NCI-H1092 (cell line): ENCODE measurements at regions not wholly inside any gene's neighbourhood (a gene's known extent, or its start where the extent isn't known, plus 50 kb on each side); places are given as distances from the start of the nearest gene placed in this dataset.

Experiments
- DNase-seq: peaks from one replicate; lab custom pipeline; 2025; lab: John Stamatoyannopoulos, UW

GRCh38 chr16:48892893-48893292 is 282.9 kb upstream of the N4BP1 start:
- no peak for DNase-seq

GRCh38 chr16:48887646-48888210 is 277.7 kb upstream of the N4BP1 start:
- DNase-seq: no peak

GRCh38 chr16:48885471-48885870 is 275.5 kb upstream of the N4BP1 start:
- DNase-seq: no peak

GRCh38 chr16:48881272-48881671 is 271.3 kb upstream of the N4BP1 start:
- no peak for DNase-seq

DNA sequence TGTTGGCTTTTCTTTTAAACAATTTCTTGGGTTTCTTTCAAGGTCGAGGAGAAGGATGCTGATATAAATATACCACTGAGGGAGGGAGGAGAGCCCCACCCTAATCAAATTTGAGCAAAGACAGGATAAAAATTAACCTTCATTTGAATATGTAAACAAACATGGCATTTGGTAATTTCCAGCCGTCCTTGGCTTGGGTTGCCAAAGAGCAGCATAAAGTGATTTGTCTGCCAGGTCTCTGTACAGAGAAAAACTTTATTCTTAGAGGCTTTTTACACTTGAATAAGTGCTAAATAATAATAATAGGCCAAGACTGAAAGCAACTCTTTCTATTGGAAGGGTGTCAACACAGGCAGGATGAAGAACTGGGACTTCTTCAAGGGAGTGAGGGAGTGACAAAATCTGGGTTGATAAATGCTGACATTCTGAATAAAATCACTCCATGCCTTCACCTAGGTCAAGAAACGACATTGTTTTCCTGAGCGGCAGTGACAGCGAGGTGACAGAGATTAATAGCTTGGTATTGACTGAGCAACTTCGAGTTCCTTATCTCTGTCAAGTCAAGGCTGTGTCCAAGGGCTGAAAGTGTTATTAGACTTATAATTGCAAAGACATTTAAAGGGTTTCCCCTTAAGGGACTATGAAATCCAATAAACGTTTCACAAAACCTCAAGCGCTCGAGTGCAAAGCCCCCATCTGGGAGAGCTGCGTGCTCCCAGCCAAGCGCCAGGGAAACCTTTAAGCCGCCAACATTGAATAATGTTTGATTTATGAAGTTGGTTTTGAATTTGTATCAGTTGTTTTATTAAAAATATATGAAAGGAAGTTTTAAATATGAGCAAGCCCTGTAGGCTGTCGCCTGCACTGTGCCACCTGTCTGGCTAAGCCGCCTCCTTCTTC is 269.5 kb upstream of the N4BP1 start:
- no peak for DNase-seq

GRCh38 chr16:48877946-48878345 is 268.0 kb upstream of the N4BP1 start:
- no peak for DNase-seq

DNA sequence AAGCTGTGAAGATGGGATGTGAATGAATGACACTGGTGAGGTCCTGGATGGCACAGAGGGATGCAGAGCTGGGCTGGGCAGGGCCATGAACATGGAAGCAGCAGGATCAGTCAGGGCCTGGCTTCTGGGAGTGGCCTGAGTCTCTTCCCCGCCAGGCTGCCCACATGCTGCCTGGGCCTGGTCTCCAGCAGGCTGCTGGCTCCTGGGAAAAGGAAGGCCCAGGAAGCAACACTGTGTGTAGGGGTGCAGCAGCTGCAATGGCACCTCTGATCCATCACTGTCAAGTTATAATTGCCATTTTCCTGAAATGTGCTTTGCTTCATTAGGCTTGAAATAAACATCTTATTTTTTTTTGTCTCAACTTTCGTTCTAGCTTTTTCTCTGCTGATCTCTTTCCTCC is 260.2 kb upstream of the N4BP1 start:
- no peak for DNase-seq

DNA sequence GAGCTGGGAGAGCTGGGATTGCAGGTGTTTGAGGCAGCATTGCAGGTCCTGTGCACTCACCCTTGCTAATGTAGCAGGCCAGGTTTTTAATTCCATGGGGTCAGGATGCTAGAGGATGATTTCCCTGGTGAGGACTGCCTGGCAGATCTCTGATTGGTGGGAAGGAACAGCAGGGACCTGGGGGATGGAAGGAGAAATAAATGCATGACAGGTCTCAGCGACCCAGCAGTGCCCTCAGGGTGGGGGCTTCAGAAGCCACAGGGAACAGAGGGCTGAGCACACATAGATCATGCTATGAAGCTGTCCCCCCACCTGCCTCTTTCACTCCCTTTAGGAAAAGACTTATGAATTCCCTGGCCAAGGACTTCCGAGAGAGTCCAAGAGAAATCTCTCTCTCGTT is 255.5 kb upstream of the N4BP1 start:
- DNase-seq: no peak

DNA sequence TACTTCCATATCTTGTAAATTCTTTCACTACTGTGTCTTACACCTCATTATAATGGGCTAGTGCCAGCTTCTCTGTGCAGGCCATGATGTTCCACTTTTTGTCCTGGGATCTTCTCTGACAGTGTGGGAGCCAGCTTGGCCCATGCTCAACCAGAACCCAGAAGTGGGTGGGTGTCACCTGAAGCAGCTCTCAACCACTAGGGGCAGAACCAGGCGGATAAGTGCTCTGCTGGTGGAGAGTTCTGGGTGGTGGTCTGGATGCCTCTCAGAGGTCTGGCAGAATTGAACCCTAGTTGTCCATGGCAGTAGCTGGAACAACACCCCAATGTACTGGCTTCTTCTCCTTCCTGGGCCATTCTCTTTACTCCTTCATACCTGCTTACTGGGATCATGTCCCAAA is 254.1 kb upstream of the N4BP1 start:
- no peak for DNase-seq

DNA sequence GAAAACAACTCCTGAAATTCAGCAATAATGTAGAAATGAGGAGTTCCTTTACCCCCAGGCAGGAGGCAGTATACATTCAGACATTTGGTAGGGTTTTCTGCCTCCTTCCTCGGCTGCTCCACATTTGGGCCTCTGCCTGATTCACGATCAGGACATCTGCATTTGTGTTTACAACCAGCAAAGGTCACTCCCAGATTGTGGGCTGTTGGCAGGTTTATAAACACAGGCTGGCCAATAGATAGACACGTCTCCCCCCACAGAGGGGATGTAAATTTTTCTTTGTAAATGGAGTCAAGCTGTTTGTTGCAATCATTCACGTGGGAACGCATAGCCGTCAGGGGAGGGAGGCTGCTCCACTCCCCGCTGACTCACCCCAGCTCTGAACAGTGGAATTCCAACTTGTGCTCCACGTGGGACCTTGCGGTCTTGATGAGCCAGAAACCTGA is 252.1 kb upstream of the N4BP1 start:
- no peak for DNase-seq

DNA sequence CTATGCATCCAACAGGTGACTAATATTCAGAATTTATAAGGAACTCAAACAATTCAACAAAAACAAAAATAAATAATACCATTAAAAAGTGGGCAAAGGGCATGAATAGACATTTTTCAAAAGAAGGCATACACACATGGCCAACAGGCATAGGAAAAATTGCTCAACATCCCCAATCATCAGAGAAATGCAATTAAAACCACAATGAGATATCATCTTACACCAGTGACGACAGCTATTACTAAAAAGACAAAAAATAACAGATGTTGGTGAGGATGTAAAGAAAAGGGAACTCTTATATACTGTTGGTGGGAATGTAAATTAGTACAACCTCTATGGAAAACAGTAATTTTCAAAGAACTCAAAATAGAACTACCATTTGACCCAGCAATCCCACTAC is 250.4 kb upstream of the N4BP1 start:
- DNase-seq: no peak

DNA sequence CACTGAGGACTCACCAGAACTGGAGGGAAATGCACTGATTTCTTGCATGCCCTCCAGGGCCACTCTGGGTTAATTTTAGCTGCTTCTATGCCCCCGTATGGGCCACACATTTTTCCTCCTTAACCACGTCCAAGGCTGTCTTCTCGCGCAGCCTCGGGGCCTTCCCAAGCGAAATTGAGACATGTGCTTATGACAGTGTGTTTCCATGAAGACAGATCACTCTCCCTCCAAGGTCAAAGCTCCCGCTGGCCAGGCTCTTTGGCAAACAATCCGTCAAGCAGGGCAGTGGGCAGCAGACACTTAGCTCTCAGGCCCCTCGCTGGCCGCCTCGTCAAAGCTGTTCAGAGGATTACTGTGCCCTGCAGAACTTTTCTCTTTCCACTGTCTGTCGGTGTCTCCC is 243.0 kb upstream of the N4BP1 start:
- no peak for DNase-seq

GRCh38 chr16:48852458-48852857 is 242.5 kb upstream of the N4BP1 start:
- no peak for DNase-seq

- no peak for DNase-seq
Measured at GRCh38 chr16:48850097-48850770, 240.3 kb upstream of the N4BP1 start.

DNA sequence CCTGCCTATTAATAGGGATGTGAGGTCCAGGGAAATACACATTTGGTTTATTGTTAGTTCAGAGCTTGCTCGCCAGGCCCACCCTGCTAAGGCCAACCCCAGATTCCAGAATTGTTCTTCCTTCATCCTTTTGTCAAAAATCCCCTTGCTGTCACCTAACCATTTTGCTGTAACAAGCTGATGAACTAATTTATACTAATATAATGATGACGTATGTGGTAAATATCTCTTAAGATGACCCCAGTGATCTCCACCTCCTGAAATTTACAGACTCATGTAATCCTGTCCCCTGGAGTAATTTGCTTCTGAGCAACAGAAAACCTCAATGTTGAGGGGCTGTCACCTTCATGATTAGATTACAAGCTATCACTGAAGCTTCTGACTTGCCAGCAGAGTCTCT is 236.3 kb upstream of the N4BP1 start:
- DNase-seq: no peak

DNA sequence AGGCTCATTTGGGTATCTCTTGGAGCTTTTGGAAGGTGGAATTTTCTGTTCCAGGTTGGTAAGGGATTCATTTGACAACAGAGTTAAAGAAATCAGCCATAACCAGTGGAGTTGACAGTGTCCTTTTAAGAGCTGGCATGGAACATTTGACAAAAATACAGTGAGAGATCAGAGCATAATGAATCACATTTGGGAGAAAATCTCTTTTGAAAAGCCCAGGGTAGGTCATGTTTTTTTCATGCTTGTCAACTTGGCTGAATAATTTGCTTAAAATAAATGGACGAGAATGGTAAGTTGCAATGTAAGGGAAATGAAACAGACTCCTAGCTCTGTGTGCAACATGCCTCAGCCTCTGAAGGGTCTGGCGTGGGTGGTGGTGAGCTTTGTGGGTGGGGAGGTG is 235.3 kb upstream of the N4BP1 start:
- DNase-seq: no peak

- DNase-seq: no peak
Measured at GRCh38 chr16:48838349-48838748, 228.4 kb upstream of the N4BP1 start.

- DNase-seq: no peak
Measured at GRCh38 chr16:48836636-48837035, 226.7 kb upstream of the N4BP1 start.

GRCh38 chr16:48836067-48836466 is 226.1 kb upstream of the N4BP1 start:
- DNase-seq: no peak

GRCh38 chr16:48834576-48834975 is 224.6 kb upstream of the N4BP1 start:
- DNase-seq: no peak

- no peak for DNase-seq
Measured at GRCh38 chr16:48833461-48833860, 223.5 kb upstream of the N4BP1 start.

DNA sequence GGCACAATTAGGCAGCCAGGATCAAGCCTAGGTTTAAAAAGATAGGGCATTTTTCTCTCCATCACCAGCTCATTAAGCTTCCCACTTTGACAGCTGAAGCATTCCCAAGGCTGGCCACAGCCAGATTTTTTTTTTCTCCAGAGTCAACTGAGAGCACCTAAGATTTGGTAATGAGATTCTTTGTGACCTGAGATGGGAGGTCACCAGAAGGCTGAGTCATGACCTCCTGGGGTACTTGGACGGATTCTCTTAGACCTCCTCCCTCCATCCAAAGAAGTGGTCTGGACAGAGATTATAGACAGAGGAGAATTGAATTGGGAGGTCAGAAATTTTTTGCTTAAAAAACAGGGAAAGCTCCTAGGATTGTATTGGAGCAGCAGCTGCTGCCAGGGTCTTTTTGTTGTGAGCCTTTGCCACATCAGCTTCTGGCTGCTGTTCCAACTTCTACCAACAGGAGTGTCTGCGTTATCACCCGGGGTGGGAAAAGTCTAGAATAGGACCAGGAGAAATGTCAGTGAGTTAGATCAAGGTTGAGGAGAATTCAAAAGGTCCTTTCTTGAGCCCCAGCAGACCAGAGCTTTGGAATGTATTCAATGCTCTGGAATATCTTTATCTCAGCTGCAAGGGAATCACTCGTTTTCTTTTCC is 221.2 kb upstream of the N4BP1 start:
- DNase-seq: no peak
